ENCODE measurements at regions not wholly inside any gene's neighbourhood (a gene's known extent, or its start where the extent isn't known, plus 50 kb on each side); places are given as distances from the start of the nearest gene placed in this dataset.
A peak's percentile ranks its signal among the peaks of the same experiment; 100 is the strongest.

DNA sequence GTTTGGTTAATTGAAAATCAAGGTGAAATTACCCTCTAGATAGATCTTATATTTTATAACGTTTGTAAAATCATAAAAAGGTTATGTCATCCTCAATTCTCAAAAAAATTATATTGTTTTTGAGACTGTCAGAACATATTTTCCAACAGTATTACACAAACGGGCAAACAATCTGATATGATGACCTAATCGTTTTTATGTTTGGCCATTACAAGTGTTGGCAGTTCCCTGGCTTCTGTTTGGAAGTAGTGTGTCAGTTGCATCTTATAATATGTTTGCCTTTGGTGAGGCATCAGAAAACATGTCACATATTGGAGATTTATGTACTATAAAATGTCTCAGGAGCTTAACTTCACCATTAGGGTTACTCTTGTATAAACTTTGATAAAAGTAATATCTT lies 308.1 kb upstream of the EPHA7 start:
- H3K4me3 ChIP-seq (ENCODE audit: low read length in 3 of 3) = no peak overlapping the region
- DNase-seq = no peak
- H3K27me3 ChIP-seq (ENCODE audit: control insufficient read depth, insufficient read depth, low read length) = no peaks in the 10 kb centered on the region
- H3K36me3 ChIP-seq (ENCODE audit: control insufficient read depth in 2 of 3, insufficient read depth in 3 of 3, low read length in 3 of 3) = no peaks in the 10 kb centered on the region
- no peaks in the 10 kb centered on the region for H3K9me3 ChIP-seq (ENCODE audit: control insufficient read depth in 2 of 3, insufficient read depth in 1 of 3, low read length in 3 of 3)
- intact Hi-C loops (cut with DNase I) = no loop called here
- H3K27ac ChIP-seq (ENCODE audit: low read depth in 2 of 2, low read length in 2 of 2) = no peak overlapping the region
- no peaks in the 10 kb centered on the region for H3K4me1 ChIP-seq (ENCODE audit: control insufficient read depth in 2 of 3, insufficient read depth in 2 of 3, low read depth in 1 of 3, low read length in 3 of 3)
- no peak overlapping the region for H3K9ac ChIP-seq (ENCODE audit: low read length in 3 of 3)
- FAIRE-seq = no peak
- TF ChIP-seq, protein P1, sequence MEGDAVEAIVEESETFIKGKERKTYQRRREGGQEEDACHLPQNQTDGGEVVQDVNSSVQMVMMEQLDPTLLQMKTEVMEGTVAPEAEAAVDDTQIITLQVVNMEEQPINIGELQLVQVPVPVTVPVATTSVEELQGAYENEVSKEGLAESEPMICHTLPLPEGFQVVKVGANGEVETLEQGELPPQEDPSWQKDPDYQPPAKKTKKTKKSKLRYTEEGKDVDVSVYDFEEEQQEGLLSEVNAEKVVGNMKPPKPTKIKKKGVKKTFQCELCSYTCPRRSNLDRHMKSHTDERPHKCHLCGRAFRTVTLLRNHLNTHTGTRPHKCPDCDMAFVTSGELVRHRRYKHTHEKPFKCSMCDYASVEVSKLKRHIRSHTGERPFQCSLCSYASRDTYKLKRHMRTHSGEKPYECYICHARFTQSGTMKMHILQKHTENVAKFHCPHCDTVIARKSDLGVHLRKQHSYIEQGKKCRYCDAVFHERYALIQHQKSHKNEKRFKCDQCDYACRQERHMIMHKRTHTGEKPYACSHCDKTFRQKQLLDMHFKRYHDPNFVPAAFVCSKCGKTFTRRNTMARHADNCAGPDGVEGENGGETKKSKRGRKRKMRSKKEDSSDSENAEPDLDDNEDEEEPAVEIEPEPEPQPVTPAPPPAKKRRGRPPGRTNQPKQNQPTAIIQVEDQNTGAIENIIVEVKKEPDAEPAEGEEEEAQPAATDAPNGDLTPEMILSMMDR (IDR thresholded peaks at IDR 0.05; ENCODE audit: borderline replicate concordance, extremely low read depth, insufficient read depth) = no peak

DNA sequence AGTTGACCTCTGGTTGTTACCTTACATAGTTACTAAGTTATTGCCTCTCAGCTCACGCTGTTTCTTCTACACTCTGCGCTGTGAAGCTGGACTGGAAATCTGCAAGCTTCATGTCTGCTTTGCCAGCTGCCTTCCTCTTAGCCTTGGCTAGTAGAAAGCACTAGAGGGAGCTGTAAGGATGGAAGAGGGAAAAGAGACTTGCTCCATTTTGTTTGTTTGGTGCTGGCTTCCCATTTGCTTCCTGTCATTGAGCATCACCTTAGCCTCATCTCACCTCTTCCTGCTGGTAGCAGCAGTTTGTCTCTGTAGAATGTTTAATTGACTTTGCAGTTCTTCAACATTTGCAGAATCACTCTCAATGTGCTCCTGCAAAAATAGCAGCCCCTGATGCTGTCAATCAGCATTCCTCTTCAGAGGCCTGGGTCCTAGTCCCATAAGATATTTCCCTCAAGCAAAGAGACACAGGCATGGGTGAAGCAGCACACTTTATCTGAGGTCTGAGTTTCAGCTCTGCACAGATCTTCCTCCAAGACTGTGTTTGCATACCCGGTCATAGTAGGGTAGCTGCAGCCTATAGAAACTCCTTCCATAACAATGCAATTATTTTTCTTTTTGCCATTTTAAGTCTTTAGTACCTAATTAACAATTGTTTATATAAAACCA lies 302.2 kb upstream of the EPHA7 start:
- FAIRE-seq (no peak), DNase-seq (peak in 3 of 5 donors; percentile 9 to 59 (median 36))
- no peaks in the 10 kb centered on the region for H3K9me3 ChIP-seq (ENCODE audit: control insufficient read depth in 2 of 3, insufficient read depth in 1 of 3, low read length in 3 of 3)

DNA sequence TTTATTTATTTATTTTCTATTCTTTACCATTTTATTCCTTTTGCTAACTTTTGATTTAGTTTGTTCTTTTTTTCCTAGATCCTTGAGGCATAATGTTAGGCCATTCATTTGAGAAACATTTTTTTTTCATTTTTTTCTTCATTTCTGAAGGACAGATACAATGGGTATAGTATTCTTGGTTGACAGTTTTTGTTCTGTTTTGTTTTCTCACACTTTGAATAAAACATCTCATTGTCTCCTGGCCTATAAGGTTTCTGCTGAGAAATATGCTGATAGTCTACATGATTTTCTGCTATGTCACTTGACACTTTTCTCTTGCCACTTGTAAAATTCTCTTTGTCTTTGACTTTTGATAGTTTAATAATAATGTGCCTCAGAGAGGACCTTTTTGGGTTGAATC lies 294.6 kb upstream of the EPHA7 start:
- H3K27me3 ChIP-seq (ENCODE audit: control insufficient read depth, insufficient read depth, low read length) = no peaks in the 10 kb centered on the region
- DNase-seq = no peak
- H3K36me3 ChIP-seq (ENCODE audit: control insufficient read depth in 2 of 3, insufficient read depth in 3 of 3, low read length in 3 of 3) = no peaks in the 10 kb centered on the region
- intact Hi-C loops (cut with DNase I) = no loop called here
- peaks cover 0 to 10% (median 2%) of the 10 kb centered on the region in 3 donors for H3K9me3 ChIP-seq (ENCODE audit: control insufficient read depth in 2 of 3, insufficient read depth in 1 of 3, low read length in 3 of 3)
- FAIRE-seq = no peak
- no peak overlapping the region for H3K9ac ChIP-seq (ENCODE audit: low read length in 3 of 3)
- H3K27ac ChIP-seq (ENCODE audit: low read depth in 2 of 2, low read length in 2 of 2) = no peak overlapping the region
- H3K4me3 ChIP-seq (ENCODE audit: low read length in 3 of 3) = no peak overlapping the region
- no peaks in the 10 kb centered on the region for H3K4me1 ChIP-seq (ENCODE audit: control insufficient read depth in 2 of 3, insufficient read depth in 2 of 3, low read depth in 1 of 3, low read length in 3 of 3)
- TF ChIP-seq, protein P1 (IDR thresholded peaks at IDR 0.05; ENCODE audit: borderline replicate concordance, extremely low read depth, insufficient read depth) = no peak

More for the DNA sequence above, 302.2 kb upstream of the EPHA7 start:
- Histone ChIP-seq H3K4me3 (ENCODE audit: low read length in 3 of 3) (no peak overlapping the region), H3K4me1 (ENCODE audit: control insufficient read depth in 2 of 3, insufficient read depth in 2 of 3, low read depth in 1 of 3, low read length in 3 of 3) (no peaks in the 10 kb centered on the region), H3K27me3 (ENCODE audit: control insufficient read depth, insufficient read depth, low read length) (no peaks in the 10 kb centered on the region), H3K36me3 (ENCODE audit: control insufficient read depth in 2 of 3, insufficient read depth in 3 of 3, low read length in 3 of 3) (no peaks in the 10 kb centered on the region), H3K9ac (ENCODE audit: low read length in 3 of 3) (no peak overlapping the region), H3K27ac (ENCODE audit: low read depth in 2 of 2, low read length in 2 of 2) (no peak overlapping the region)
- intact Hi-C loops (cut with DNase I) = no loop called here
- TF ChIP-seq, protein P1 (IDR thresholded peaks at IDR 0.05; ENCODE audit: borderline replicate concordance, extremely low read depth, insufficient read depth) = peak; percentile 51

DNA sequence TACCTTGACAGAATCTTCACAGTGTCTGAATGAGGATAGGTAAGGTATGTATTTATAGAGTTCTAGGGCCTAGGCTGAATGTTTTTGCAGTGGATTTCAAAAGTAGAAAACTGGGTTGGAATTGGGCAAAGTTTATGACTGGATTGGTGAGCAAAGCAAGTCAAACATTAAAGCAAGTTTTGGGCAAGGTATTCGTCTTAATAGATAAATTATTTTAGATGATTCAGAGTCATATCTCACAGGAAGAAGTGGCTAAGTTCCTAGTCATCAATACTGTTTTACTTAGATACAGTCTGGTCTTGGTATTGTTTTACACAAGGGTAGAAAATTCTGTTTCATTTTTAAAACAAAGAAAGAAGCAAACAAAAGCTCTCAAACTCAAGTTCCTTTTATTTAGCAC lies 284.1 kb upstream of the EPHA7 start:
- intact Hi-C loops (cut with DNase I) = no loop called here
- DNase-seq = no peak
- H3K36me3 ChIP-seq (ENCODE audit: control insufficient read depth in 2 of 3, insufficient read depth in 3 of 3, low read length in 3 of 3) = no peaks in the 10 kb centered on the region
- H3K4me3 ChIP-seq (ENCODE audit: low read length in 3 of 3) = no peak overlapping the region
- H3K9ac ChIP-seq (ENCODE audit: low read length in 3 of 3) = no peak overlapping the region
- TF ChIP-seq, protein P1 (IDR thresholded peaks at IDR 0.05; ENCODE audit: borderline replicate concordance, extremely low read depth, insufficient read depth) = no peak
- H3K9me3 ChIP-seq (ENCODE audit: control insufficient read depth in 2 of 3, insufficient read depth in 1 of 3, low read length in 3 of 3) = peaks cover 0 to 6% (median 0%) of the 10 kb centered on the region in 3 donors
- H3K27me3 ChIP-seq (ENCODE audit: control insufficient read depth, insufficient read depth, low read length) = no peaks in the 10 kb centered on the region
- FAIRE-seq = no peak
- no peaks in the 10 kb centered on the region for H3K4me1 ChIP-seq (ENCODE audit: control insufficient read depth in 2 of 3, insufficient read depth in 2 of 3, low read depth in 1 of 3, low read length in 3 of 3)
- no peak overlapping the region for H3K27ac ChIP-seq (ENCODE audit: low read depth in 2 of 2, low read length in 2 of 2)

Measured in kidney (tissue), 13 donors.